ENCODE measurements at regions not wholly inside any gene's neighbourhood (a gene's known extent, or its start where the extent isn't known, plus 50 kb on each side); places are given as distances from the start of the nearest gene placed in this dataset.

- TF ChIP-seq CTCF (conservative IDR thresholded peaks at IDR 0.05; ENCODE audit: low read depth, low read length): no peak
- no peak for TF ChIP-seq CEBPB (IDR thresholded peaks at IDR 0.05; ENCODE audit: low read depth, low read length)
- TF ChIP-seq MAZ (IDR thresholded peaks at IDR 0.05; ENCODE audit: borderline replicate concordance, low read depth, low read length): no peak
- TF ChIP-seq POLR2A (IDR thresholded peaks at IDR 0.05; ENCODE audit: low read depth, low read length): no peak
- no peak for TF ChIP-seq NFE2L2 (IDR thresholded peaks at IDR 0.05; ENCODE audit: low read depth, low read length)
- no peak for TF ChIP-seq BHLHE40 (IDR thresholded peaks at IDR 0.05; ENCODE audit: low read depth, low read length)
- TF ChIP-seq CHD1 (IDR thresholded peaks at IDR 0.05; ENCODE audit: low read depth, low read length): no peak
- TF ChIP-seq RCOR1 (IDR thresholded peaks at IDR 0.05; ENCODE audit: insufficient replicate concordance, low read length): no peak
- no peak for TF ChIP-seq USF2 (IDR thresholded peaks at IDR 0.05; ENCODE audit: low read depth, low read length)
- TF ChIP-seq MXI1 (IDR thresholded peaks at IDR 0.05; ENCODE audit: borderline replicate concordance, low read depth, low read length): no peak
Observed at GRCh38 chrX:143306991-143307937, 210.0 kb downstream of the SPANXN3 start.

Data from IMR-90 (cell line).